GM23248 (cell line): ENCODE measurements at regions not wholly inside any gene's neighbourhood (a gene's known extent, or its start where the extent isn't known, plus 50 kb on each side); places are given as distances from the start of the nearest gene placed in this dataset.

ENCODE experiments used
- EZH2 ChIP-seq: fragments of 200-600 bp; sonication (generic); IDR thresholded peaks from 2 replicates; pipeline ENCODE4 v1.6.1; 2018; ENCODE audit warnings: antibody characterized with exemption, mild to moderate bottlenecking; ENCODE audit not compliant: insufficient read depth, poor library complexity, severe bottlenecking
- EZH2phosphoT487 ChIP-seq: fragments of 200-600 bp; sonication (generic); IDR thresholded peaks from 2 replicates; pipeline ENCODE4 v1.6.1; 2018; ENCODE audit warnings: antibody characterized with exemption, moderate library complexity, mild to moderate bottlenecking, low read depth; ENCODE audit not compliant: insufficient read depth

DNA sequence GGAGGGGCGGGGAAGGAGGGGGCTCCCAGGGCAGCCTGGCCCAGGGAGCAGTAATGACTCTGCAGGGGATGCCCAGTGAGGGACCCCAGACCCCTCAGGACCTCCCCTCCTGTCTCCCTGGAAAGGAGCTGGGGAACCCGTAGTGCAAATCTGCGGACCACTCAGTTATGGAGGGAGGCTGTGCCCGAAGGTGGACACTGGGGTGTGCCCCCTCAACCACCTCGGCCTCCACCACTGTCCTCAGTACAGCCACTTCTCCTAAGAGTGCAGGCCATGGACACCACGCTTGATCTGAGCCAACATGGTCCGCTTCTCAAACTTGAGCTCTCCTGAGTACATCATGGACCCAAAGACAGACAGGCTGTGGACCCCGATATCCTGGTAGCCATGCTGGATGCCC lies 378.2 kb upstream of the MAOA start:
- no peak for TF ChIP-seq EZH2
- TF ChIP-seq EZH2phosphoT487 = no peak
